Esophagus muscularis mucosa (tissue), 3 donors: ENCODE measurements at regions not wholly inside any gene's neighbourhood (a gene's known extent, or its start where the extent isn't known, plus 50 kb on each side); places are given as distances from the start of the nearest gene placed in this dataset.

Source experiments
- POLR2A ChIP-seq: fragments of 450-650 bp; IDR thresholded peaks from one replicate; pipeline ENCODE4 v1.6.1; 2017; ENCODE audit warnings: antibody characterized with exemption, moderate library complexity, mild to moderate bottlenecking, low read depth
- POLR2AphosphoS5 ChIP-seq, 2 donors: sonication (generic); formaldehyde crosslinking; IDR thresholded peaks; one replicate each; pipeline ENCODE4 v1.6.1; 2017; ENCODE audit warnings: antibody characterized with exemption in 2 of 2
- TF ChIP-seq, protein P1 (sequence below), 3 experiments: fragments of 200-600 bp in 2 of 3; fragments of 450-650 bp in 1 of 3; sonication (generic) in 2 of 3; IDR thresholded peaks; one replicate each; pipeline ENCODE4 v1.5.1; 2017 to 2019; ENCODE audit warnings: antibody characterized with exemption in 3 of 3, mild to moderate bottlenecking in 2 of 3, moderate library complexity in 1 of 3

DNA sequence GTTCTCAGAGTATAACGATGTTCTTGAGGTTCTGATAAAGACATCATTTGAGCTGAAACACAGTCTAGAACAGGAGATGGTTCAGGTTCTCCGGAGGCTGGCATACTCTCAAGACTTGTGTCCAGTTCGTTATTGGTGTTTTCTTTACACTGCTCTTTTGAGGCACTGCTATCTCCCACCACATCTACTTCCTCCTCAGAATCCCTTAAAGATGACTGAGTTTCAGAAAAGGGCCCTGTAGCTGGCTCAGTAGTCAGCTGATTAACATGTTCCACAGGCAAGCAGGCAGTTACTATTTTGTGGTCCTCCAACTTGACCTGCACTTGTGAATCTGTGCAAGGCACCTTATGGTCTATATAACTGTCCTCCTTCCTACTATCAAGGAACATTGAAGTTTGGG is 50.2 kb downstream of the ZZZ3 start:
- TF ChIP-seq, protein P1, sequence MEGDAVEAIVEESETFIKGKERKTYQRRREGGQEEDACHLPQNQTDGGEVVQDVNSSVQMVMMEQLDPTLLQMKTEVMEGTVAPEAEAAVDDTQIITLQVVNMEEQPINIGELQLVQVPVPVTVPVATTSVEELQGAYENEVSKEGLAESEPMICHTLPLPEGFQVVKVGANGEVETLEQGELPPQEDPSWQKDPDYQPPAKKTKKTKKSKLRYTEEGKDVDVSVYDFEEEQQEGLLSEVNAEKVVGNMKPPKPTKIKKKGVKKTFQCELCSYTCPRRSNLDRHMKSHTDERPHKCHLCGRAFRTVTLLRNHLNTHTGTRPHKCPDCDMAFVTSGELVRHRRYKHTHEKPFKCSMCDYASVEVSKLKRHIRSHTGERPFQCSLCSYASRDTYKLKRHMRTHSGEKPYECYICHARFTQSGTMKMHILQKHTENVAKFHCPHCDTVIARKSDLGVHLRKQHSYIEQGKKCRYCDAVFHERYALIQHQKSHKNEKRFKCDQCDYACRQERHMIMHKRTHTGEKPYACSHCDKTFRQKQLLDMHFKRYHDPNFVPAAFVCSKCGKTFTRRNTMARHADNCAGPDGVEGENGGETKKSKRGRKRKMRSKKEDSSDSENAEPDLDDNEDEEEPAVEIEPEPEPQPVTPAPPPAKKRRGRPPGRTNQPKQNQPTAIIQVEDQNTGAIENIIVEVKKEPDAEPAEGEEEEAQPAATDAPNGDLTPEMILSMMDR (IDR thresholded peaks at IDR 0.05) = no peak
- TF ChIP-seq POLR2AphosphoS5 (IDR thresholded peaks at IDR 0.05) = no peak
- TF ChIP-seq POLR2A = no peak
